GM18502 (cell line): ENCODE measurements at regions not wholly inside any gene's neighbourhood (a gene's known extent, or its start where the extent isn't known, plus 50 kb on each side); places are given as distances from the start of the nearest gene placed in this dataset.

ENCODE experiments used
- ATAC-seq: cut with Tn5 transposase; IDR thresholded peaks from one replicate; pipeline ENCODE4 v1.9.1; 2021; ENCODE audit warnings: mild to moderate bottlenecking; ENCODE audit not compliant: unreplicated experiment, poor library complexity

- ATAC-seq = no peak
These were observed 588.3 kb upstream of the B3GALT2 start for GRCh38 chr1:193774536-193775323.

GRCh38 chr1:193771596-193771995 lies 585.2 kb upstream of the B3GALT2 start:
- ATAC-seq = no peak

GRCh38 chr1:193769651-193770050 lies 583.2 kb upstream of the B3GALT2 start:
- ATAC-seq = no peak

- ATAC-seq = no peak
These were observed 581.5 kb upstream of the B3GALT2 start for GRCh38 chr1:193767886-193768285.

GRCh38 chr1:193766329-193766728 lies 579.9 kb upstream of the B3GALT2 start:
- ATAC-seq = no peak

- ATAC-seq = no peak
These were observed 576.9 kb upstream of the B3GALT2 start for GRCh38 chr1:193763266-193763665.

- no peak for ATAC-seq
These were observed 575.8 kb upstream of the B3GALT2 start for GRCh38 chr1:193762236-193762635.

- no peak for ATAC-seq
These were observed 569.0 kb upstream of the B3GALT2 start for GRCh38 chr1:193755441-193755840.

GRCh38 chr1:193754732-193755427 lies 568.5 kb upstream of the B3GALT2 start:
- no peak for ATAC-seq

GRCh38 chr1:193754151-193754550 lies 567.7 kb upstream of the B3GALT2 start:
- ATAC-seq = no peak

GRCh38 chr1:193753038-193753756 lies 566.8 kb upstream of the B3GALT2 start:
- no peak for ATAC-seq

GRCh38 chr1:193749868-193750267 lies 563.5 kb upstream of the B3GALT2 start:
- no peak for ATAC-seq

- no peak for ATAC-seq
These were observed 561.2 kb upstream of the B3GALT2 start for GRCh38 chr1:193747579-193747978.

- ATAC-seq = no peak
These were observed 554.8 kb upstream of the B3GALT2 start for GRCh38 chr1:193741228-193741627.

- no peak for ATAC-seq
These were observed 554.3 kb upstream of the B3GALT2 start for GRCh38 chr1:193740762-193741161.

GRCh38 chr1:193736507-193736906 lies 550.1 kb upstream of the B3GALT2 start:
- ATAC-seq = no peak

- no peak for ATAC-seq
These were observed 547.3 kb upstream of the B3GALT2 start for GRCh38 chr1:193733674-193734073.

- ATAC-seq = no peak
These were observed 543.6 kb upstream of the B3GALT2 start for GRCh38 chr1:193730017-193730416.

- ATAC-seq = no peak
These were observed 543.0 kb upstream of the B3GALT2 start for GRCh38 chr1:193729429-193729828.

- ATAC-seq = no peak
These were observed 541.4 kb upstream of the B3GALT2 start for GRCh38 chr1:193727850-193728249.

- ATAC-seq = no peak
These were observed 540.3 kb upstream of the B3GALT2 start for GRCh38 chr1:193726722-193727121.
